Stomach (tissue), 8 donors: ENCODE measurements at regions not wholly inside any gene's neighbourhood (a gene's known extent, or its start where the extent isn't known, plus 50 kb on each side); places are given as distances from the start of the nearest gene placed in this dataset.

Experiments used
- DNase-seq, 2 donors: peaks; one replicate each; pipeline versions ENCODE4 v3.0.0 to v3.0.0-alpha.2; 2013 to 2019
- H3K27ac ChIP-seq, 5 donors: fragments of 200-600 bp in 4 of 5; sonication (generic) in 4 of 5; one replicate each; pipeline ENCODE4 v1.5.1; 2013 to 2019; ENCODE audit warnings: mild to moderate bottlenecking in 1 of 5, moderate library complexity in 1 of 5
- H3K27me3 ChIP-seq, 3 donors: fragments of 200-600 bp; sonication (generic); one replicate each; pipeline ENCODE4 v1.5.1; 2017 to 2019; ENCODE audit warnings: mixed run types in 1 of 3
- H3K36me3 ChIP-seq, 4 donors: fragments of 200-600 bp; sonication (generic); 1 replicate in 3 of 4; 2 replicates in 1 of 4; pipeline ENCODE4 v1.5.1; 2016 to 2019
- H3K4me1 ChIP-seq, 4 donors: fragments of 200-600 bp; sonication (generic); one replicate each; pipeline ENCODE4 v1.5.1; 2016 to 2019
- H3K4me3 ChIP-seq, 4 donors: fragments of 200-600 bp; sonication (generic) in 3 of 4; one replicate each; pipeline ENCODE4 v1.5.1; 2016 to 2019; ENCODE audit warnings: mild to moderate bottlenecking in 1 of 4
- H3K9me3 ChIP-seq, 4 donors: fragments of 200-600 bp; sonication (generic); one replicate each; pipeline ENCODE4 v1.5.1; 2016 to 2019
- EP300 ChIP-seq: sonication (generic); formaldehyde crosslinking; IDR thresholded peaks from one replicate; pipeline ENCODE4 v1.6.1; 2017; ENCODE audit warnings: antibody characterized with exemption
- POLR2A ChIP-seq, 4 donors: fragments of 450-650 bp; IDR thresholded peaks; one replicate each; pipeline ENCODE4 v1.6.1; 2016; ENCODE audit warnings: antibody characterized with exemption in 4 of 4, control low read depth in 2 of 4, mild to moderate bottlenecking in 1 of 4, moderate library complexity in 1 of 4
- POLR2AphosphoS5 ChIP-seq, 3 donors: sonication (generic); formaldehyde crosslinking; IDR thresholded peaks; one replicate each; pipeline ENCODE4 v1.6.1; 2016; ENCODE audit warnings: antibody characterized with exemption in 3 of 3
- WGBS, 5 donors: extraction: QIAGEN DNeasy Blood & Tissue Kit in 3 of 5; methylation state at CpG; one replicate each; pipeline versions ENCODE4 v1.1.5 to v1.1.7; 2013 to 2018; 5-methylcytosine and 5-hydroxymethylcytosine counted together
- intact Hi-C: fragments of 100-400 bp; cut with DNase I; formaldehyde crosslinking; loops from one replicate; pipeline ENCODE4 v1.15.1; 2023; ENCODE audit warnings: low total_unique reads
- TF ChIP-seq, protein P1 (sequence below), 7 experiments: fragments of 450-650 bp in 4 of 7; fragments of 200-600 bp in 3 of 7; sonication (generic) in 3 of 7; IDR thresholded peaks; one replicate each; pipeline ENCODE4 v1.5.1; 2016 to 2019; ENCODE audit warnings: antibody characterized with exemption in 7 of 7, control low read depth in 2 of 7, mild to moderate bottlenecking in 1 of 7
- donor health status: healthy with polysubstance abuse.
- donor health status: Bipolar disorder and iron deficiency.
- donor health status: healthy.

GRCh38 chr18:40380686-40381439, 1574.2 kb upstream of the PIK3C3 start:
- Histone ChIP-seq H3K36me3 (no peaks in the 10 kb centered on the region), H3K27ac (no peak overlapping the region), H3K4me3 (no peak overlapping the region), H3K27me3 (no peaks in the 10 kb centered on the region), H3K9me3 (no peaks in the 10 kb centered on the region), H3K4me1 (no peaks in the 10 kb centered on the region)
- no peak for TF ChIP-seq EP300
- TF ChIP-seq, protein P1, sequence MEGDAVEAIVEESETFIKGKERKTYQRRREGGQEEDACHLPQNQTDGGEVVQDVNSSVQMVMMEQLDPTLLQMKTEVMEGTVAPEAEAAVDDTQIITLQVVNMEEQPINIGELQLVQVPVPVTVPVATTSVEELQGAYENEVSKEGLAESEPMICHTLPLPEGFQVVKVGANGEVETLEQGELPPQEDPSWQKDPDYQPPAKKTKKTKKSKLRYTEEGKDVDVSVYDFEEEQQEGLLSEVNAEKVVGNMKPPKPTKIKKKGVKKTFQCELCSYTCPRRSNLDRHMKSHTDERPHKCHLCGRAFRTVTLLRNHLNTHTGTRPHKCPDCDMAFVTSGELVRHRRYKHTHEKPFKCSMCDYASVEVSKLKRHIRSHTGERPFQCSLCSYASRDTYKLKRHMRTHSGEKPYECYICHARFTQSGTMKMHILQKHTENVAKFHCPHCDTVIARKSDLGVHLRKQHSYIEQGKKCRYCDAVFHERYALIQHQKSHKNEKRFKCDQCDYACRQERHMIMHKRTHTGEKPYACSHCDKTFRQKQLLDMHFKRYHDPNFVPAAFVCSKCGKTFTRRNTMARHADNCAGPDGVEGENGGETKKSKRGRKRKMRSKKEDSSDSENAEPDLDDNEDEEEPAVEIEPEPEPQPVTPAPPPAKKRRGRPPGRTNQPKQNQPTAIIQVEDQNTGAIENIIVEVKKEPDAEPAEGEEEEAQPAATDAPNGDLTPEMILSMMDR (IDR thresholded peaks at IDR 0.05): no peak
- TF ChIP-seq POLR2AphosphoS5 (IDR thresholded peaks at IDR 0.05): no peak
- TF ChIP-seq POLR2A (IDR thresholded peaks at IDR 0.05): no peak
- intact Hi-C loops: no loop called here
- 78 to 89% (median 85%) methylated on average over 6 of the region's 6 CpGs for whole genome bisulfite sequencing, 5 donors
- DNase-seq: no peak

GRCh38 chr18:40375837-40376236, 1579.2 kb upstream of the PIK3C3 start:
- Histone ChIP-seq H3K4me1 (no peaks in the 10 kb centered on the region), H3K4me3 (no peak overlapping the region), H3K9me3 (no peaks in the 10 kb centered on the region), H3K36me3 (no peaks in the 10 kb centered on the region), H3K27me3 (no peaks in the 10 kb centered on the region), H3K27ac (no peak overlapping the region)
- intact Hi-C loops: no loop called here
- 52 to 80% (median 73%) methylated on average over 1 of the region's 1 CpG for WGBS, 5 donors
- no peak for DNase-seq
- TF ChIP-seq POLR2AphosphoS5 (IDR thresholded peaks at IDR 0.05) (no peak), POLR2A (IDR thresholded peaks at IDR 0.05) (no peak), EP300 (no peak)
- TF ChIP-seq, protein P1 (IDR thresholded peaks at IDR 0.05): no peak

- no peak overlapping the region for H3K27ac ChIP-seq
- H3K9me3 ChIP-seq: no peaks in the 10 kb centered on the region
- TF ChIP-seq POLR2A (IDR thresholded peaks at IDR 0.05): no peak
- TF ChIP-seq EP300: no peak
- TF ChIP-seq, protein P1 (IDR thresholded peaks at IDR 0.05): no peak
- no peak for TF ChIP-seq POLR2AphosphoS5 (IDR thresholded peaks at IDR 0.05)
- no peaks in the 10 kb centered on the region for H3K27me3 ChIP-seq
- DNase-seq: no peak
- H3K4me1 ChIP-seq: no peaks in the 10 kb centered on the region
- intact Hi-C loops: no loop called here
- H3K36me3 ChIP-seq: no peaks in the 10 kb centered on the region
- WGBS, 5 donors: 36 to 62% (median 51%) methylated on average over 1 of the region's 1 CpG
- H3K4me3 ChIP-seq: no peak overlapping the region
Observed at GRCh38 chr18:40371673-40372072, 1583.4 kb upstream of the PIK3C3 start.

- H3K27ac ChIP-seq: no peak overlapping the region
- 48 to 69% (median 62%) methylated on average over 2 of the region's 2 CpGs for WGBS, 5 donors
- intact Hi-C loops: no loop called here
Observed at GRCh38 chr18:40367576-40367975, 1587.5 kb upstream of the PIK3C3 start.

DNA sequence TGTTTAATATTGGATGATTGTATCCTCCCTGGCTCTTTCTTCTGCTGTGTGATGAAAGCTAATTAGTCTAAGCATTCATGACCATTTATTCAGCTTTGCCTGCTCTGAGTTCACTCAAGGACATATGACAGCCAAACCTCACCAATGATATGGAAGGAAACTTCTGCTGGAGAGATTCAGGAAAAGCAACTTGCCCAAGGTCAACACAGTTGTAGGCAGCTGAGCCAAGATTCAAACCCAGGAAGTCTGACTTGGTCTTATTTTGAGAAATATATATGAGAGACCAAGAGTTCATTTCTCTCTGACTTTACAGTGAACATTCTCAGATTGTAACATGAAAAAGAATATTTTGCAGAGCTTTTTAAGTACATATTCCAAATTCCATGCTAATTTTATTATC, 1588.5 kb upstream of the PIK3C3 start:
- H3K4me1 ChIP-seq: no peaks in the 10 kb centered on the region
- H3K27me3 ChIP-seq: no peaks in the 10 kb centered on the region
- H3K9me3 ChIP-seq: no peaks in the 10 kb centered on the region
- TF ChIP-seq POLR2AphosphoS5 (IDR thresholded peaks at IDR 0.05) (no peak), EP300 (no peak), POLR2A (IDR thresholded peaks at IDR 0.05) (no peak)
- TF ChIP-seq, protein P1 (IDR thresholded peaks at IDR 0.05): no peak
- no peak for DNase-seq
- H3K36me3 ChIP-seq: no peaks in the 10 kb centered on the region
- intact Hi-C loops: no loop called here
- H3K4me3 ChIP-seq: no peak overlapping the region
- no peak overlapping the region for H3K27ac ChIP-seq

More at GRCh38 chr18:40367576-40367975, 1587.5 kb upstream of the PIK3C3 start:
- DNase-seq: no peak
- no peak for TF ChIP-seq POLR2A (IDR thresholded peaks at IDR 0.05)
- Histone ChIP-seq H3K9me3 (no peaks in the 10 kb centered on the region), H3K4me1 (no peaks in the 10 kb centered on the region), H3K36me3 (no peaks in the 10 kb centered on the region), H3K27me3 (no peaks in the 10 kb centered on the region), H3K4me3 (no peak overlapping the region)
